Cerebellar cortex (tissue), 1 donor: ENCODE measurements at regions not wholly inside any gene's neighbourhood (a gene's known extent, or its start where the extent isn't known, plus 50 kb on each side); places are given as distances from the start of the nearest gene placed in this dataset.

Source experiments
- DNase-seq: peaks from one replicate; pipeline ENCODE4 v3.0.0-alpha.2; 2015; ENCODE audit warnings: low spot score

DNA sequence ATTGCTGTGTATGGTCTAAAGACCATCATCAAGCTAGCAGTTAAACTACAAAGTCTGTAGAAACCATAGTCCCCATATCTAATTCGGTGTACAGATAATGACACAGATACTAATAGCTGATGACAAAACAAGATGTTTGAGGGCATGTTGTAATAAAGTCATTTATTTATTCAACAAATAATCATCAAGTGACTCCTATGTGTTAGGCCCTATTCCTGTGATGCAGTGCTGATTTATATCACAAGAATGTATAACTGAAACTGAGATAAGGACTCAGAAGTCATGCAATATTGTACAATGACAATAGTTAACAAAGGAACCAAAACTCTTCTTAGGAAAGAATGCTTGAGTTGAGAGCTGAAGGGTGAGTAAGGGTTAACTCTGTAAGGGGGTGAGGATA, 315.0 kb upstream of the NR3C2 start:
- DNase-seq, result no peak

DNA sequence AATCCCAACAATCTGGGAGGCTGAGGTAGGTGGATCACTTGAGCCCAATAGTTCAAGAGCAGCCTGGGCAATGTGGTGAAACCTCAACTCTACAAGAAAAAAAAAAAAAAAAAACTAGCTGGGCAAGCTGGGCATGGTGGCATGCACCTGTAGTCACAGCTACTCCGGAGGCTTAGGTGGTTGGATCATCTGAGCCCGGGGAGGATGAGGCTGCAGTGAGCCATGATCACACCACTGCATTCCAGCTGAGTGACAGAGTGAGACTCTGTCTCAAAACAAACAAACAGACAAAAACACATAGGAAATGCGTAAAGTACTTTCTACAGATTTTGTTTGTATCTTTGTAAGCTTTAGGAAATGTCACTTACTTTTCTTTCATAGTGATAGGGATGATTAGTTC, 307.2 kb upstream of the NR3C2 start:
- DNase-seq, result no peak

DNA sequence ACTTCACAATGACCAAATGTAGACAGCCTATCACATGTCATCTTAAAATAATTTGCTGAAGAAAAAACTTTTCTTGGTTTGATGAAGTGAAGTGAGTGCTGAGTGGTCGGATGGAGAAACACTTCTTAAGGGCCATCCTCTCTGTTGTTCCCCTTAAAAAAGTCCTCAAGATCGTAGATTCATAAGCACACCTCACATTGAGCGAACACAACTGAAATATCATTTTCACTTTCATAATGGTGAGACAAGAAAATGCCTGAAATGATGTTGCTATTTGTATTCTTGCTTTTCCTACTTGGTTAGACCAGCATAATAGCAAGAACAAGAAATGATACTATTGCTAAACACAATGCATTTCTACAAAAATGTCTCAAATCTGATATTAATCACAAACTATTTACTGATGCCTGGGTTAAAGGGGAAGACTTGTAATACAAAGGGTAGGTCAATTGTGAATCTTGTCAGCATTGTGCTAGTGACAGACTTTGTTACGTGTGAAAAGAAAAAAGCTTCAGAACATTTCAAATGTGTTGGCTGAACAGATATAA, 305.6 kb upstream of the NR3C2 start:
- DNase-seq, result no peak

DNA sequence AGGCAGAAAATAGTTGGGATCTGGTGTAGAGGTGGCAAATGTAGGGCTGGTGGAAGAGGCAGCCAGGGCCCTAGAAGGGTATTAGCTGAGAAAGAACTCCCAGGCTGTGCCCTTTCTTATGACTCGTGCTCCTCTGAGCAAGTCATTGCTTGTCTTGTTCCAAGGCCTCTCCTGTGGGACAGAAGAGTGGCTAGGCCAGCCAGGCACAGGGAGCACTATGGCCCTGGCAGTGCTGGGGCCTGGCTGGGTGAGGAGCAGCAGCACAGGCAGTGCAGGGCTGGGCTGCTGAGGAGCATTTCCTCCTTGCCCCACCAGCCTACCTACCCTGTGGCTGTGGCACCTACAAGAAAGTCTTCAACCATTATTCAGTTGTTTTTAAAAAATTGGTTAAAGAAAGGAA, 298.5 kb upstream of the NR3C2 start:
- no peak for DNase-seq

DNA sequence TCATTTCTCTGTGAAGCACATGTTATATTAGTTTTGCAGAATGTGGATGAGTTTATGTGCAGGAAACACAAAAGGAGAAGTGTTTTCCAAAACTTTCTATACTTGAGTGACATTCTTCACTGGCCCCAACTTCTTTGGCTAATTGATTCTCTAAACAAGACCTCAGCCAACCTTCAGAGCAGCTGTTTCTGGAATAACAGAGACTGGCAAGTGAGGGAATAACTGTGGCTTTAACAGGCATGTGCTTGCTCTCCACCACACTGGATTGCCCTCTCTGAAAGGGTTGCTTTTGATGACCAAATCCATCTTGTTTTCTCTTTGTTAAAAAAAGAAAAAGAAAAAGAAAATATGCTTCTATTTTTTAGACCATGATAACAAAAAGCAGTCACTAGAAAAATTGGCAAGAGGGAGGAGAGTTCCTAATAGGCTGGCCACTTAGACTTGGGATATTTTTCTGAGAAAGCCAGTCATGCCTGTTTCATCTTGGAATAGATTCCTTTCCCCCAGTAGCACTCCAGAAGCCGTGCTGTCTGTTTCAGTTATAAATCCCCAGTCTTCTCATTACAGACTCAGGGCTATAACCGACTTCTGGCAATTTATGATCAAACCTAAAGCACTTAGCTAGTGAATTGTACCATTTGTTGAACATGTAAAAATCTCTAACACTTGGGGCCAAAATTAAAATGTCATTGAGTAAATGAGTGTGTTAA, 295.0 kb upstream of the NR3C2 start:
- no peak for DNase-seq

DNA sequence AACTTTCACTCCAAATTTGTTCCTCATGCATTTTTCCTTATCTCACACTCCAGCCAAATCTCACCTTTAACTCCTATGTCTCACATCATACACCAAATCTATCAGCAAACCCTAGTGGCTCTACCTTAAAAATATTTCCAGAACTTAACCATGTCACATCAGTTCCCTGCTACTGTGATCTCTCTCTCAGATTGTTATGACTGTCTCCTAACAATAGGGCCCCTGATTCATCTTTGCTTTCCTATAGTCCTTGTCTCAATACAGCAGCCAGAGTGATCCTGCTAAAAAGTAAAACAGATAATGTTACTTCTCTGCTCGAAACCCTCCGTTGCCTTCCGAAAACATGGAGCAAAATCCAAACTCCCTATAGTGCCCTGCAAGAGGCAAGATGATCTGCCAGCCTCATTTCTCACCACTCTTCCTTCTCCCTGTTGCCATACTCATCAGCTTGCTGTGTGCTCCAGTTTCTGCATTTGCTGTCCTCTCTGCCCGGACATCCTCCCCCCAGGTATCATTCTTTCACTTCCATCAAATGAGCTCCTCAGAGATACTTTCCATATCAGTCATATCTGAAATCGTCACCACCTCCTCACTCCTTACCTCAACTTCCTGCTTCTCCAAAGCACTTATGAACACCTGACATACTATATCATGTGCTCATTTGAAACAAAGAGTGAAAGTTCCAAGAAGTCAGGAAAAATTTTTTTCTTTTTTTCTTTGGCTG, 293.4 kb upstream of the NR3C2 start:
- no peak for DNase-seq

DNA sequence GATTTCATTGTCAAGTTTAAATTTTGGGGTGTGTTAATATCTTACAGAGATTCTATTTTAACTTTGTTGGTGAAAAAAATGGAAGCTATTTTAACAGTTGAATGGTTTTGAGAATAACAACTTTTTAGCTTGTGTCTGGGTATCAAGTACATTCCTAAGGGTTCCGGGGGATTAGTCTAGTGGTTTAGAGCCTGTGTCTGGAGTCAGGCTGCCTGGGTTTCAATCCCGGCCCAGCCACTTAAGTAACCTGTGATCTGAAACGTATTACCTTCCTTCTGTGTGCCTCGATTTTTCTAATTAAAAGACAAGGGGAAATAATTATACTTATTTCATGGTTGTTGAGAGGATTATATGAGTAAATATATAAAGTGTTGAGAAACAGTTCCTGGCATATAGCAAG, 288.6 kb upstream of the NR3C2 start:
- DNase-seq, result no peak

DNA sequence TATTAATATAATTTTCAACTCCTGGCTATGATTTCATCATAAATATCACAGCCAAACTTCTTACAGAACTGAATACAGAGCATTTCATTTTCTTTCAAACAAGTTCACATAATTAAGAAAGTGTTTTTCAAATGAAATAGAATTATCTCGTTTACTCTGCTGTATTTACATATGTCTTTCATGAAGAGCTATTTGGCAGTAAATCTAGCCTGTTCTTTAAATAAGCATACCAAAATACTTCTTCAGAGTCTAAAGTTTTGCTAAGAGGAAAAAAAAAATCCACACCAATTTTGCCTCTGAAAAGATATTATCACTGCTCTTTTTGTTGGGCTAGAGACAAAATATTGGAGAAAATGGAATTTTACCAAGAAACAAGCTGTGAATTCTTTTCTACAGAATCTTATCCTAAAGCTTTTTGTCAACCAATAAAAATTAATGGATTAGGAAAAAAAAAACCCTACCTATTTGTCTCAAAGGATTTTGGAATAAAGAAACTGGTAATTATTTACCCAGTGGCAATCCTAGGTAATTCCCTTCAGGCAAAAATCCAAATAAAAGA, 287.9 kb upstream of the NR3C2 start:
- no peak for DNase-seq

DNA sequence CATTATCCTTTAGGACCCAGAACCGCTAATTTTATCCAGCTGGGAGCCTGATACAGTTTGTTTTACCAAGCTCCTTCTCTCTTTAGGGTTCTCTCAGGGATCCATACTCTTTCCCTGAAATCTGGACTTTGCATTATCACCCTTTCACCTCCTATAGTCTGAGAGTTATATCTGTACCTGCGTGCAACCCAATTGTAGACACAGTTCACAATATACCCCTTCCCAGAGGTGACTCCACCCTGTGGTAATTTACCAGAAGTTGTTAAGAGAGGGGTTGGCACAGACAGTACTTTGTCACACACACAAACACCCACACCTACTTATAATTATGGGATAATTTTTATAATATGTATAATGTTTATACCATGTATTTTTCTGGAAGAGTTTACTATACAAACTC, 275.8 kb upstream of the NR3C2 start:
- no peak for DNase-seq

DNA sequence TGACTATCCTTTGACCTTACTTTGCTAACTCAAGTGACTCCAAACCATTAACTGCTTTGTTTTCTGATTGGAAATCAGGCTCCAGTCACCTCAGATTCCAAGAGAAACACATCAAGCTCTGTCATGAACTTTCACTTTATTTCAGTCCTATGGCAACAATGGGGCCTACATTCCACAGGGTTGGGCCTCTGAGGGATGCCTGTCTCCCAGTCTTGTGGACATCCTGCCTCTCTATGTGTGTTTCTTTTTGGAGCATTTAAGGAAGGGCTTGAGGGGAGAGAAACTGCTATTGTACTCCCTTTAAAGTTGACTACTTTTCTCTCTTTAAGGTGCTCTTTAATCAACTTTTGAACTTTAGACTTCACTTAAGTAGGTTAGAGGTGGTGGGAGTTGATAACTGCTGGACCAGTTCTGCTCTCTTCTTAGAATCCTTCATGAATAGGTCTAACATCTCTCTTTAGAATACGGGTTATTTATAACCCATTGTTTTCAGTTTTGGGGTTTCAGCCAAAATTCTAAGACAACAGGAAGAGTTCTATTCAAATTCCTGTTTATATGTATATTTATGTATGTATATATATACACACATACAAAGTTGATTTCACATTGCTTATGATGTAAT, 274.3 kb upstream of the NR3C2 start:
- no peak for DNase-seq

DNA sequence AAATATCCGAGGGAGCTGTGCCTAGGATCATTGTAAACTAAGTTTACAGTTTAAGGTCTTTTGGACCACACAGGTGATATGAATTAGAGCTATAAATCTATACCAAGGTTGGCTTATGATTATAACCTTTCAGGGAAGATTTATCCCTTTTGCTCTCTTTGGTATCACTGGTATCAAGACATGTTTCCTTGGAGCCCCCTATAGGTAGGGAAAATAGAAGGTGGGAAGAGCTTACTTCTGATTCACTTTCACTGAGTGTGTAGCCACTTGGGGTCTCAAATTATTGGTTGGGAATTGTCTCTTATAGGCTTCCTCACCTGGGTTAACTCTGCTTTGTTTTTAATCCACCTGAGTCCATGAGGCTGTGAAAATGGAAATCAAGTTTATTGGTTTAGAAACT, 262.1 kb upstream of the NR3C2 start:
- DNase-seq, result no peak

DNA sequence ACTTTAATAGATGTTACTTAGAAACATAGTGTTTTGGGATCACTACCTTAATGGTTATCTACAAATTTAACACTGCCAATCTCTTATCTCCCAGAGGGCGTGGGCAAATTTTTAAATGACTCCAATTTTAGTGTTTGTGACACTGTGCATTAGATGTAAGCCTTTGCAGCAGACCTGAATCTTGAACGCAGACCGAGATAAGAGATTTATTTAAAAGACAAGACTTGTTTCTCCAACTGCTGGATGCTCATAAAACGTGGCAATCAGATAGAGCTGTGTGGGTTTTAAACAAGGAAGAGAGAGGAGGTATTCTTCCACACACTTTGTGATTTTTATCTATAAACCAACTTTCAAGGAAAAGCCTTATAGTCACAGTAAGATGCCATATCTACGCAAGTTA, 252.5 kb upstream of the NR3C2 start:
- no peak for DNase-seq

DNA sequence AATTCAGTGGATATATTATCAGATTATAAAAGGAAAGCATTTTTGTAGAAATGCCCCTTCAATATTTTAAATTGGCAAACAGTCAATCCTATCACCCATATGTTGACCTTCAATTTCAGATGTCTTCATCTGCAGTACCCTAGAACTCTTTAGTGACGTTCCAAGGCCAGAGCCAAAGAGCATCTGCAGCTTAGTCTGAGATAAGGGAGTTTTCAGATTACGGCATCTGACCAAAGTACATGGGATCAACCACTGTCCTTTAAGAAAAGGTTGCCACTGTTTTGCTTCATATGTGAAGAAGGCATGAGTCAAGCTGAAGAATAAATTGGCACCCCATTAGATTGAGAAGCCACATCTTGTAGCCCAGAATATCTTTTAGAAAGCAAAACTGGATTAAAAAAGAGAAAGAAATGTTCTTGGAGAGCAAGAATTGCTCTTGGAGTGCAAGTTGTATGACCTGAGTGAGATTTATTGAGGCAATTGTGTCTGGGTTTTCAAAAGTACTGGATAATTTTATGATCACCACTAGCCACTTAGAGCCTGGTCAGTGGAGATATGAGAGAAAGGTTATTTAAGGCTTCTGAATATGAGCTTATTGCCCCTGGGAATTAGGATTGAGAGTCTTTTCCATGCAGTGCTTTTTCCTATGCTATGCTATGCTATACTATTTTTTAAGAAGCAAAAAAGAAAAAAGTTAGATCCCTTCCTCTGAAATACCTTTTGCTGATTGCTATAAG, 251.9 kb upstream of the NR3C2 start:
- no peak for DNase-seq

DNA sequence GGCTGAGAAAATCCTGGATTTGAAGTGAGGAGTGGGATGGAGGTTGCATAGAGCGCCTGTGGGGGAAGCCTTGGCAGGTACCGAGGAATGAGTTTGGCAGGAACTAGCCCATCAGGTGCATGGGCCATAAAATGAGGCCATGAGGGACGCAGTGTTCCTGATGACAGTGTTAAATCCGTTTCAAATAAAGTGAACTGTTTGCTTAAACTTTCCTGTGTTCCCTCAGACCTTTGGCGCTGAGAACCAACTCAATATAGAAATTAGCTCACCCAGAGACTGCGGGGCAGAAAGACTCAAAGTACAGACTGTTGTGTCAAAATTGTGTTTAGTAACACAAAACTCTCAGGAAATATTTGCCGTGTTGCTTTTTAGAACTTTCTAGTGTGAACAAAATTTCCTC, 250.0 kb upstream of the NR3C2 start:
- DNase-seq, result no peak

DNA sequence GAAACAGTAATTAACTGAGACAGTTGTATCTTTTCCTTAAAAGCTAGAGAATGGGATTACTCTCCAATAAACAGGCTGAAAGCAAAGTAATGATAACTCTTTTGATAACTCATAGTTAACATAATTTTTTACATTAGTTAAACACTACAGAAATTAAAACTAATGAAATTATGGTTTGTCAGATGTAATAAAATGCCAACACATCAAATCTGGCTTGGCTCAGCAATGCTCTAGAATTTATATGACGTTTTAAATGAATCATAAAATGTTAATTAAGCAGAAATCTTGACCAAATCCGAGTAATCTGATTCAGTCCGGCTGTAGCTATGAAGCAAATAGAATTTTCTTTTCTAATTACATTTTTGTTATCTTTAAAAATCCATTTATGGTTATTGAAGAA, 244.2 kb upstream of the NR3C2 start:
- no peak for DNase-seq

DNA sequence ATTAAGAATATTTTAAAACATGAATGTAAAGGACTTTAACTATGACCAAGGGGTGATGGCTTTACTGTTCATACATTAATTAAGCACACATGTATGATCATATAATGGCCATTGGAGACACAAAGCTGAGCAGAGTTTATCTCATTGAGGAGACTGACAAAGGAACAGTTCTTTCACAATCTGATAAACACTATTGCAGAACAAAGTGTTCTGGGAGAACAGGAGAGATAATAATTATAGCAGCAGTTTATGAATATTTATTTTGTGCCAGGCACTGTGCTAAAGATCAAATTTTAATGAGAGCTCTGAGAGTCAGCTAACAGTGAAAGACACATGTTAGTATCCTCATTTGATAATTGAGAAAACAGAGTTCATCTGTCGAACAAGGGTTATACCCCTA, 242.4 kb upstream of the NR3C2 start:
- no peak for DNase-seq

DNA sequence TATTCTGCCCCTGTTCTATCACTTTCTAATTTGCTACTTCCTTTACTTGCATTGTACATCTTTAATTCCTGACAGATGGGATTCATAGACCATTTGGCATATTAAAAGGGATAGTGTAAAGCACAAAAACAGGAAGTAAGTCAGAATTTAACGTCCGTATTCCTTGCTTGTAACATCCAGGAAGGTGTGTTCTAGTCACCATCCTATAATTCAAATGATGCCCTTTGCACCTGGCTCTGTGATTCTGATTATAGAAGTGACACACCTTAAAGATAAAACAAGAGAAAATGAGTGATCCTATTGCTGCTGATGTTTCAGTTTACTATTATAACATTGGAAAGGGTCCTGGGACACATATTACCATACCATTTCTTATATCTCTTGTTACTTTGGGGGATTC, 238.7 kb upstream of the NR3C2 start:
- no peak for DNase-seq

DNA sequence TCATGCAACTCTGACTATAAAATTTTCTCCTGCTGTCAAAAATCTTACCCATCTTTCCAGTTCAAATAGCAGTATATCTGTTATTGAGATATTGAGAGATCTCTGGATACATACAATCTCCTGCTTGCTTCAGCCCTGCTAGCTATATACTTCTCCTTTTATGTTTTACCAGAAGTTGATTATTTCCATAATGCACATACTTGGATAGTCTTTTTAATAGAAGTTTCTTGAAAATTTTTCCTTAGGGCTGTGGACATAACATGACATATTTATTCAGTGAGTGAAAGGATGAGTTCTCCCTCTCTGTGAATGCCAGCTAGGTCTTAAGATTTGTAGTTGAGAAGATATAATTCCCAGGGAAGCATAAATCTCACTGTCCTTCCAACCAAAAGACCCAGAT, 234.1 kb upstream of the NR3C2 start:
- DNase-seq, result no peak

DNA sequence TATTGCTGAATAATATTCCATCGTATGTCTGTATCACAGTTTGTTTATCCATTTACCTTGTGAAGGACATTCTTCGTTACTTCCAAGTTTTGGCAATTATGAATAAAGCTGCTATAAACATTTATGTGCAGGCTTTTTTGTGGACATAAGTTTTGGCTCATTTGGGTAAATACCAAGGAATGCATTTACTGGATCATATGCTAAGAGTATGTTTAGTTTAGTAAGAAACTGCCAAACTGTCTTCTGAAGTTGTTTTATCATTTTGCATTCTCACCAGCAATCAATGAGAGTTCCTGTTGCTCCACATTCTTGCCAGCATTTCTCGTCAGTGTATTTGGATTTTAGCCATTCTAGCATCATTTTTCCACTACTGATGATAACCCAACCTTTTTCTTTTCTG, 232.7 kb upstream of the NR3C2 start:
- DNase-seq, result no peak

DNA sequence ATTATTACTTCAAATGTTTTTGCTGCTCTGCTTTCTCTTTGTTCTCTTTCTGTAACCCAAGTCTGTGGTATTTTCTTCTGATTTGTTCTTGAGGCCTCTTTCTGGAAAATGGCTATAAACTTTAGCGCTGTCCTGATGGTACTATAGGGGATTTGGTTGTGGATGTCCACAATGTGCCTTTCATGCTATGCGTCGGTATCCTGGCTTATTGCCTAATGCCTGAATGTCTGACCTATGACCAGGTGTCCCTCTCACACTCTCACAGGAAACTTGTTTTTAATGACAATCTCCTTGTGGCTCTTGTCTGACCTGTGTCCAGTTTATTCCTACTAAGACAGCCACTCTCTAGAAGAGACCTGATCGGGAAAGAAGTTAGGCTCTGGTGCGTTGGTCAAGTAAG, 222.4 kb upstream of the NR3C2 start:
- DNase-seq, result no peak

DNA sequence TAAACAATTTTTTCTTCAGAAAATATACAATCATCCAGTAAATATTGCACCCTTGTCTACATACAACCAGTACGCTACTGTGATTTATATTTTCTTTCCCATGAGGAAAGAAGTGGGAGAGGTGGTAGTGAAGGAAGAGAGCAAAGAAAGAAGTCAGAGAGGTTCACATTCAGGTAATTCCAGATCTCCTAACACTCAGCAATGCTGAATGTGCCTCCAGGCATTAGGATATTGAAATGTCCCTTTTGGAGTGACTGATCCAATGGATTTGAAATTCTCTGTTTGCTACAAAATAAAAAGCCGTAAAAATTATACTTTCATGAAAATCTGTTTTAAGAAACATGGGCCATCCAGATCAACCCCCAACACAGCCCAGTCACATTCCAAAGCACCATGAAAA, 211.9 kb upstream of the NR3C2 start:
- DNase-seq, result no peak

DNA sequence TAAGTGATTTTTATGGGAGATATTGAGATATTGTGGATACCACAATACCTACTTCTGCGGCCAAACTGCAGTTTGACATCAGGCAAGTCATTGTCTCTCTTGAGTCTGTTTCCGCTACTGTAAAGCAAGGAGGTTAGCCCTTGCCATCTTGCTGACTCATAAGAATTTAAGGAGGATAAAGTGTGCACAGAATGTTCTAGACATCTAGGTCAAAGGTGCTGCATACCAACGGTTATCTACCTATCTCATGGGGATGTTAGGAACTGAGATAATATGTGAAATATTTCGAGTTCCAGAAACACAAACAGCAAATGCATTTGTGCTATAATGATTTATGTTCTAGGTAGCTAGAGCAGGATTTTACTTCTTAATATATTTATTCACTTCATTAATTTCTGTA, 211.5 kb upstream of the NR3C2 start:
- no peak for DNase-seq
